ENCODE measurements at regions not wholly inside any gene's neighbourhood (a gene's known extent, or its start where the extent isn't known, plus 50 kb on each side); places are given as distances from the start of the nearest gene placed in this dataset.
"Not testable (repeated sequence)": the region's sequence is repeated elsewhere in the genome, so short reads cannot be mapped to it uniquely, and the experiment has no call there.

DNA sequence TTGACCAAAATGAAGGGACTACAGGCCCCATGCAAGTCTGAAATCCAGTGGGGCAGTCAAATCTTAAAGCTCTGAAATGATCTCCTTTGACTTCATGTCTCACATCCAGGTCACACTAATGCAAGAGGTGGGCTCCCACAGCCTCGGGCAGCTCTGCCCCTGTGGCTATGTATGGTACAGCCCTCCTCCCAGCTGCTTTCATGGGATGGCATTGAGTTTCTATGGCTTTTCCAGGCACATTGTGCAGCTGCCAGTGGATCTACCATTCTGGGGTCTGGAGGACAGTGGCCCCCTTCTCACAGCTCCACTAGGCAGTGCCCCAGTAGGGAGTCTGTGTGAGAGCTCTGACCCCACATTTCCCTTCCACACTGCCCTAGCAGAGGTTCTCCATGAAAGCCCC, 107.0 kb upstream of the FRMD1 start:
- TF ChIP-seq, protein P1, sequence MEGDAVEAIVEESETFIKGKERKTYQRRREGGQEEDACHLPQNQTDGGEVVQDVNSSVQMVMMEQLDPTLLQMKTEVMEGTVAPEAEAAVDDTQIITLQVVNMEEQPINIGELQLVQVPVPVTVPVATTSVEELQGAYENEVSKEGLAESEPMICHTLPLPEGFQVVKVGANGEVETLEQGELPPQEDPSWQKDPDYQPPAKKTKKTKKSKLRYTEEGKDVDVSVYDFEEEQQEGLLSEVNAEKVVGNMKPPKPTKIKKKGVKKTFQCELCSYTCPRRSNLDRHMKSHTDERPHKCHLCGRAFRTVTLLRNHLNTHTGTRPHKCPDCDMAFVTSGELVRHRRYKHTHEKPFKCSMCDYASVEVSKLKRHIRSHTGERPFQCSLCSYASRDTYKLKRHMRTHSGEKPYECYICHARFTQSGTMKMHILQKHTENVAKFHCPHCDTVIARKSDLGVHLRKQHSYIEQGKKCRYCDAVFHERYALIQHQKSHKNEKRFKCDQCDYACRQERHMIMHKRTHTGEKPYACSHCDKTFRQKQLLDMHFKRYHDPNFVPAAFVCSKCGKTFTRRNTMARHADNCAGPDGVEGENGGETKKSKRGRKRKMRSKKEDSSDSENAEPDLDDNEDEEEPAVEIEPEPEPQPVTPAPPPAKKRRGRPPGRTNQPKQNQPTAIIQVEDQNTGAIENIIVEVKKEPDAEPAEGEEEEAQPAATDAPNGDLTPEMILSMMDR (IDR thresholded peaks at IDR 0.05), result not testable (repeated sequence)
- TF ChIP-seq EZH2 (IDR thresholded peaks at IDR 0.05; ENCODE audit: borderline replicate concordance, insufficient read depth, low read depth, low read length, poor library complexity, severe bottlenecking), result not testable (repeated sequence)
